HCT116 (cell line): ENCODE measurements at regions not wholly inside any gene's neighbourhood (a gene's known extent, or its start where the extent isn't known, plus 50 kb on each side); places are given as distances from the start of the nearest gene placed in this dataset.

Source experiments
- CTCF ChIP-seq, 3 experiments: fragments of 200-600 bp in 1 of 3; sonication (generic) in 1 of 3; IDR thresholded peaks in 2 of 3; conservative IDR thresholded peaks in 1 of 3; 2 replicates each; pipeline ENCODE4 v1.5.1; 2012 to 2017; ENCODE audit warnings: low read depth in 2 of 3, low read length in 2 of 3, antibody characterized with exemption in 1 of 3, borderline replicate concordance in 1 of 3, control low read depth in 1 of 3, mild to moderate bottlenecking in 1 of 3, mixed read lengths in 1 of 3, mixed run types in 1 of 3, moderate library complexity in 1 of 3; ENCODE audit not compliant: insufficient read depth in 1 of 3
- EZH2 ChIP-seq: fragments of 200-600 bp; sonication (generic); IDR thresholded peaks from 2 replicates; pipeline ENCODE4 v1.6.1; 2017; ENCODE audit warnings: antibody characterized with exemption, mixed run types

GRCh38 chr15:62907275-62907674 is 135.3 kb upstream of the TPM1 start:
- TF ChIP-seq CTCF (IDR thresholded peaks at IDR 0.05 in 2 of 3, conservative IDR thresholded peaks at IDR 0.05 in 1 of 3; ENCODE audit: borderline replicate concordance in 1 of 3, insufficient read depth in 1 of 3, low read depth in 2 of 3, low read length in 2 of 3) (no peak), EZH2 (no peak)
